ENCODE measurements at regions not wholly inside any gene's neighbourhood (a gene's known extent, or its start where the extent isn't known, plus 50 kb on each side); places are given as distances from the start of the nearest gene placed in this dataset.

DNA sequence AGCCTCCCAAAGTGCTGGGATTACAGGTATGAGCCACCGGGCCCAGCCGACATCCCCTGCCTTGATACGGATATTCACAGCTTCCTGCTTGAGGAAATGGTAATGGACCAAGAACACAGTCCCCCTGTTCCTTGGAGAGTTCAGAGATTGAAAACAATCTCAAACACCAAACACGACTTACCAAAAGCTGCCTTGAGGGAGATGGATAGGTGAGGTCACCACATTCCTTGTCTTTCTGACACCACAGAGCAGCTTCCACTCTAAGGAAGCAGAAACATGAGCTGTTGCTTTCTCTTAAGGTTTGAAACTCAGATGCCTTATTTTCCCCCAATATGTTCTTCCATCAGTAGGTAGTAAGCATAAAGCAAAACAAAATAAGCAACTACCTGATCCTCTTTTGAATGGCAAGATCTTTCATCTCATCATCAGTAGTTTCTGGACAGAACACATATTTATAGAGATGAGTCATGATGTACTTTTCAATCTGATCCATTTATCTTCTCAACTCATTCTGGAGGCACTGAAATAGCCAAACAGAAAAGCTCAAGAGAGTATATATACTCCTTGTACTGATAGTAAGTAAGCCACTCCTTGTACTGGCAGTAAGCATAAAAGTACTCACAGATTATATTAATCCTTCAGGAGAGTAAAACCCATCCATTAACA lies 199.1 kb upstream of the KCTD7 start:
- TF ChIP-seq ZNF274 (IDR thresholded peaks at IDR 0.05; ENCODE audit: low read depth, low read length): no peak
- no peak for TF ChIP-seq SUZ12 (IDR thresholded peaks at IDR 0.05; ENCODE audit: extremely low read depth, insufficient read depth, insufficient read length)
- no peak for TF ChIP-seq YY1 (IDR thresholded peaks at IDR 0.05; ENCODE audit: insufficient read depth, insufficient read length)
